ENCODE measurements at regions not wholly inside any gene's neighbourhood (a gene's known extent, or its start where the extent isn't known, plus 50 kb on each side); places are given as distances from the start of the nearest gene placed in this dataset.

DNA sequence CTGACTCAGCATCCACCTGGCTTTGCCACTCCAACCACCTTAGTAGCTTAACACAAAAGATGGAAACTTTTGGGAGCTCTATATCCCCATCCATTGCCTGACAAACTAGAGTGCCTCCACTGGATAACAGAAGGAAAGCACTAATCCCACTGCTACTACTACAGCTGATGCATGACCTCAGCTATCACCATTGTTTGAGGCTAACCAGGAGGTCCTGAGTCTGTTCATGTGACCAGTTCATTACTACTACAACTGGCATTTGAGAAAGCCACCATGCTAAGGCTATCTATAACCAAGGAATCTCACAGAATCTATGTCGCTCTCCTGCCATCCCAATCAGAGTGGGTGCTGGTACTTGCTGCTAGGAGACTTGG lies 604.3 kb upstream of the CA10 start:
- Histone ChIP-seq H3K36me3 (no peaks in the 10 kb centered on the region), H3K4me3 (no peak overlapping the region), H3K27ac (no peak overlapping the region), H3K4me1 (peaks cover 5 to 9% of the 10 kb centered on the region in 2 donors), H3K27me3 (no peaks in the 10 kb centered on the region), H3K9me3 (no peaks in the 10 kb centered on the region)
- DNase-seq (no peak), ATAC-seq (no peak)
- intact Hi-C loops (cut with DNase I; ENCODE audit: low total_unique reads): no loop called here
- no peak for TF ChIP-seq POLR2A (IDR thresholded peaks at IDR 0.05)
- TF ChIP-seq, protein P1, sequence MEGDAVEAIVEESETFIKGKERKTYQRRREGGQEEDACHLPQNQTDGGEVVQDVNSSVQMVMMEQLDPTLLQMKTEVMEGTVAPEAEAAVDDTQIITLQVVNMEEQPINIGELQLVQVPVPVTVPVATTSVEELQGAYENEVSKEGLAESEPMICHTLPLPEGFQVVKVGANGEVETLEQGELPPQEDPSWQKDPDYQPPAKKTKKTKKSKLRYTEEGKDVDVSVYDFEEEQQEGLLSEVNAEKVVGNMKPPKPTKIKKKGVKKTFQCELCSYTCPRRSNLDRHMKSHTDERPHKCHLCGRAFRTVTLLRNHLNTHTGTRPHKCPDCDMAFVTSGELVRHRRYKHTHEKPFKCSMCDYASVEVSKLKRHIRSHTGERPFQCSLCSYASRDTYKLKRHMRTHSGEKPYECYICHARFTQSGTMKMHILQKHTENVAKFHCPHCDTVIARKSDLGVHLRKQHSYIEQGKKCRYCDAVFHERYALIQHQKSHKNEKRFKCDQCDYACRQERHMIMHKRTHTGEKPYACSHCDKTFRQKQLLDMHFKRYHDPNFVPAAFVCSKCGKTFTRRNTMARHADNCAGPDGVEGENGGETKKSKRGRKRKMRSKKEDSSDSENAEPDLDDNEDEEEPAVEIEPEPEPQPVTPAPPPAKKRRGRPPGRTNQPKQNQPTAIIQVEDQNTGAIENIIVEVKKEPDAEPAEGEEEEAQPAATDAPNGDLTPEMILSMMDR (IDR thresholded peaks at IDR 0.05 in 4 of 5, conservative IDR thresholded peaks at IDR 0.05 in 1 of 5): no peak
- in situ Hi-C loops (cut with MboI; ENCODE audit: low sequenced_read_pairs in 4 of 4): loop anchor here in 1 of 4 donors (25.0 kb wide), 1 partner anchor 100 kb away; no protein-coding TSS in a partner anchor

DNA sequence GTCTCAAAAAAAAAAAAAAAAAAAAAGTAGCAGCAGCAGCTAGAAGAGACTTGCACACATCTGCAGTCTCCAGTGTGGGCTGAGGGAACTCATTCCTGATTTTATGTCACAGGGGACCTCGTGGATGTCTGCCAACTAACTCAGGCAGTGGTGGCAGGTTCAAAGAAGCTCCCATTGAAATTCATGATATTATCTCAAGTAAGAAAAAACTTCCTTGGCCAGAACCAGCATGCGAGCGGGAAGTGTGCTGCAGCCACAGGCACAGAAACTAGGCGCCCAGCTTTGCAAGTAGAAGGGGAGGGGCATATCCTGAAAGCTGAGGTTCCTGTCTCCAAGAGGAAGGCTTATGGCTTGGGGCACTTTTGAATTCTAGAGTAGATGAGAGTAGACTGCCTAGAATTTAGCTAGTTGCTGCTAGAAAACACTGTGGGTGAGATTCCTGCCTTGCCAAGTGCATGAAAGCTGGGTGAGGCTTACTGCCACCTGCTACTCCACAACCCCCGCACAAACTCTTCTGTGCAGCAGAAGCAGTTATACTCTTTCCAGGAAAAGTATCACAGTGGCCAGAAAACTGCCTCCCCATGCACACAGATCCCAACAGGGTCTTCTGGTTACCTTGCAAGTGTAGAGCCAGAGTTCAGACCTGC lies 603.8 kb upstream of the CA10 start:
- intact Hi-C loops (cut with DNase I; ENCODE audit: low total_unique reads): no loop called here
- in situ Hi-C loops (cut with MboI; ENCODE audit: low sequenced_read_pairs in 4 of 4): loop anchor here in 1 of 4 donors (25.0 kb wide), 1 partner anchor 100 kb away; no protein-coding TSS in a partner anchor
- no peak overlapping the region for H3K27ac ChIP-seq
- no peak overlapping the region for H3K4me3 ChIP-seq
- H3K9me3 ChIP-seq: no peaks in the 10 kb centered on the region
- peaks cover 8 to 9% of the 10 kb centered on the region in 2 donors for H3K4me1 ChIP-seq
- DNase-seq (no peak), ATAC-seq (no peak)
- no peaks in the 10 kb centered on the region for H3K36me3 ChIP-seq
- TF ChIP-seq POLR2A (IDR thresholded peaks at IDR 0.05): no peak
- TF ChIP-seq, protein P1 (IDR thresholded peaks at IDR 0.05 in 4 of 5, conservative IDR thresholded peaks at IDR 0.05 in 1 of 5): no peak
- no peaks in the 10 kb centered on the region for H3K27me3 ChIP-seq

DNA sequence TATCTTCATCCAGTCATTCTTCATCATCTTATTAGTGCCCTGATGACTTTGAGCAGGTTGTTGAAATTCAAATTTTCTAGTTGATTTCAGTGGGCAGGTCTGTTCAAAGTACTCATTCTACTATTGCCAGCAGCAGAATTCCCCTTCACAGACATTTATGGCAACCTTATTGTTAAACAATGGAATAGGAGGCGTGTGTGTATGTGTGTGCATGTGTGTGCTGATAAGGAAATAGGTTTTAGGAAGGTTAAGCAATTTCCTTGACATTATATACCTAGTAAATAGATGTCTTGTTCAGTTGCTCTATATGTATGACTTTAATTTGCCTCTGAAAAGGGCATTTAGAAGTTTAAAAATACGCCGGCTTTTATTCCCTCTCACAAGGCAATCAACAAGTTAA lies 601.4 kb upstream of the CA10 start:
- in situ Hi-C loops (cut with MboI; ENCODE audit: low sequenced_read_pairs in 4 of 4): loop anchor here in 1 of 4 donors (25.0 kb wide), 1 partner anchor 102 kb away; no protein-coding TSS in a partner anchor
- intact Hi-C loops (cut with DNase I; ENCODE audit: low total_unique reads): no loop called here

DNA sequence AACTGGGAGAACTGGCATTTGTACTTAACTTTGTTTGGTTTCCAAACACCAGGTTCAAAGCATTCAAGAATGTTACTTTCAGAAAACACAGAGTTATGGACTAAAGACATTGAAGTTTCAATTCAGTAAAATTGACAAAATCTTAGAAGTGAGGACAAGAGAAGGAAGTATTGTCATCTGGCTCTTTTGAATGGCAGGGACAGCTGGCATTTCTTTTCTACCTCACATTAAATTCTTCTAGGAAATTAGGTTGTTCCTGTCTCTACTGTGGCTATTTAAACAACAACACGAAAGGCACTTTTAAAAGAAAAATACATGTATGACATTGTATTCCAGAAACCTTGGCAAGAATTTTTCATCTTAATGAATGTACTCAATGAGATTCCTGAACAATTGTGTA lies 600.0 kb upstream of the CA10 start:
- ATAC-seq: no peak
- Histone ChIP-seq H3K36me3 (no peaks in the 10 kb centered on the region), H3K4me3 (no peak overlapping the region), H3K27me3 (no peaks in the 10 kb centered on the region), H3K27ac (no peak overlapping the region), H3K4me1 (peaks cover 13 to 17% of the 10 kb centered on the region in 2 donors), H3K9me3 (no peaks in the 10 kb centered on the region)
- intact Hi-C loops (cut with DNase I; ENCODE audit: low total_unique reads) (no loop called here), in situ Hi-C loops (cut with MboI; ENCODE audit: low sequenced_read_pairs in 4 of 4) (loop anchor here in 1 of 4 donors (25.0 kb wide), 1 partner anchor 104 kb away; no protein-coding TSS in a partner anchor)
- no peak for TF ChIP-seq POLR2A (IDR thresholded peaks at IDR 0.05)
- TF ChIP-seq, protein P1 (IDR thresholded peaks at IDR 0.05 in 4 of 5, conservative IDR thresholded peaks at IDR 0.05 in 1 of 5): no peak
- DNase-seq: no peak

More for the DNA sequence above, 601.4 kb upstream of the CA10 start:
- no peak for ATAC-seq
- Histone ChIP-seq H3K9me3 (no peaks in the 10 kb centered on the region), H3K27ac (no peak overlapping the region), H3K4me3 (no peak overlapping the region), H3K27me3 (no peaks in the 10 kb centered on the region), H3K36me3 (no peaks in the 10 kb centered on the region), H3K4me1 (peaks cover 13 to 17% of the 10 kb centered on the region in 2 donors)
- DNase-seq: no peak
- no peak for TF ChIP-seq POLR2A (IDR thresholded peaks at IDR 0.05)
- TF ChIP-seq, protein P1 (IDR thresholded peaks at IDR 0.05 in 4 of 5, conservative IDR thresholded peaks at IDR 0.05 in 1 of 5): no peak
